Panc1 (cell line): ENCODE measurements at regions not wholly inside any gene's neighbourhood (a gene's known extent, or its start where the extent isn't known, plus 50 kb on each side); places are given as distances from the start of the nearest gene placed in this dataset.

Experiments used
- POLR2AphosphoS5 ChIP-seq: IDR thresholded peaks from 2 replicates; pipeline ENCODE4 v1.6.1; 2012; ENCODE audit warnings: mild to moderate bottlenecking, low read depth, low read length, moderate library complexity
- TCF7L2 ChIP-seq: IDR thresholded peaks from 2 replicates; pipeline ENCODE4 v1.6.1; 2011; ENCODE audit warnings: mild to moderate bottlenecking, low read depth, low read length, inconsistent platforms
- TF ChIP-seq, protein P1 (sequence below): fragments of 450-650 bp; IDR thresholded peaks from 2 replicates; pipeline ENCODE4 v1.5.1; 2017; ENCODE audit warnings: mild to moderate bottlenecking

DNA sequence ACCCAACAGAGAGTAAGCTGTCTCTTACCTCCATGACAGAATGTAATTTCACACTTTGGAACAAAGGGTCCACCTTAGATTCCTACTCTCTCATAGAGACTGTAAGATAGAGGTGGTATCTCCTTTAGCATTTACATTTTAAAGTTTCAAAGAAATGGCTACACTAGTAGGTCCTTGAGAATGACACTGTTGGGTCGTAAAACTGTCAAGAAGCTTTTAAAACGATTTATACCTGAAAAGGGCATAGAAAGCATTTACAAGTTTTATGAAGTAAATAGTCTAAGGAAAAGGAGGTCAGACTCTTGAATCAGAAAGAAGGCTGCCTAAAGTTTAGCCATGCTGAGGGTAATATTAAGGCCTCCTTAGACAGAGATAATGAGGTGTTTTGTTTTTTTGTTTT lies 1212.4 kb upstream of the PHF14 start:
- TF ChIP-seq, protein P1, sequence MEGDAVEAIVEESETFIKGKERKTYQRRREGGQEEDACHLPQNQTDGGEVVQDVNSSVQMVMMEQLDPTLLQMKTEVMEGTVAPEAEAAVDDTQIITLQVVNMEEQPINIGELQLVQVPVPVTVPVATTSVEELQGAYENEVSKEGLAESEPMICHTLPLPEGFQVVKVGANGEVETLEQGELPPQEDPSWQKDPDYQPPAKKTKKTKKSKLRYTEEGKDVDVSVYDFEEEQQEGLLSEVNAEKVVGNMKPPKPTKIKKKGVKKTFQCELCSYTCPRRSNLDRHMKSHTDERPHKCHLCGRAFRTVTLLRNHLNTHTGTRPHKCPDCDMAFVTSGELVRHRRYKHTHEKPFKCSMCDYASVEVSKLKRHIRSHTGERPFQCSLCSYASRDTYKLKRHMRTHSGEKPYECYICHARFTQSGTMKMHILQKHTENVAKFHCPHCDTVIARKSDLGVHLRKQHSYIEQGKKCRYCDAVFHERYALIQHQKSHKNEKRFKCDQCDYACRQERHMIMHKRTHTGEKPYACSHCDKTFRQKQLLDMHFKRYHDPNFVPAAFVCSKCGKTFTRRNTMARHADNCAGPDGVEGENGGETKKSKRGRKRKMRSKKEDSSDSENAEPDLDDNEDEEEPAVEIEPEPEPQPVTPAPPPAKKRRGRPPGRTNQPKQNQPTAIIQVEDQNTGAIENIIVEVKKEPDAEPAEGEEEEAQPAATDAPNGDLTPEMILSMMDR = no peak
- TF ChIP-seq POLR2AphosphoS5 = no peak
- no peak for TF ChIP-seq TCF7L2
